ENCODE measurements at regions not wholly inside any gene's neighbourhood (a gene's known extent, or its start where the extent isn't known, plus 50 kb on each side); places are given as distances from the start of the nearest gene placed in this dataset.

GRCh38 chrX:1894026-1894294, 279.1 kb downstream of the ASMT start:
- no peak overlapping the region for H3K4me2 ChIP-seq (ENCODE audit: low read length)

GRCh38 chrX:1894740-1895139, 279.9 kb downstream of the ASMT start:
- Histone ChIP-seq H3K4me3 (ENCODE audit: low read depth, low read length) (no peak overlapping the region), H3K4me2 (ENCODE audit: low read length) (no peak overlapping the region), H3K9ac (no peak overlapping the region), H3K36me3 (ENCODE audit: control insufficient read depth, insufficient read depth, low read length) (no peaks in the 10 kb centered on the region), H3K27me3 (ENCODE audit: control insufficient read depth, insufficient read depth, low read length) (no peaks in the 10 kb centered on the region), H3K9me3 (ENCODE audit: control insufficient read depth, low read length) (no peaks in the 10 kb centered on the region), H3K27ac (no peak overlapping the region), H2AFZ (no peak overlapping the region), H3K4me1 (no peaks in the 10 kb centered on the region), H3K79me2 (no peaks in the 10 kb centered on the region)
- no peak for TF ChIP-seq CTCF (IDR thresholded peaks at IDR 0.05)

More at GRCh38 chrX:1894026-1894294, 279.1 kb downstream of the ASMT start:
- H2AFZ ChIP-seq = no peak overlapping the region
- H3K27ac ChIP-seq = no peak overlapping the region
- H3K4me1 ChIP-seq = no peaks in the 10 kb centered on the region
- H3K27me3 ChIP-seq (ENCODE audit: control insufficient read depth, insufficient read depth, low read length) = no peaks in the 10 kb centered on the region
- no peaks in the 10 kb centered on the region for H3K36me3 ChIP-seq (ENCODE audit: control insufficient read depth, insufficient read depth, low read length)
- H3K4me3 ChIP-seq (ENCODE audit: low read depth, low read length) = no peak overlapping the region
- no peak overlapping the region for H3K9ac ChIP-seq
- no peak for TF ChIP-seq CTCF (IDR thresholded peaks at IDR 0.05)
- no peaks in the 10 kb centered on the region for H3K79me2 ChIP-seq
- no peaks in the 10 kb centered on the region for H3K9me3 ChIP-seq (ENCODE audit: control insufficient read depth, low read length)

GRCh38 chrX:1895583-1895982, 280.7 kb downstream of the ASMT start:
- Histone ChIP-seq H3K27me3 (ENCODE audit: control insufficient read depth, insufficient read depth, low read length) (no peaks in the 10 kb centered on the region), H3K4me2 (ENCODE audit: low read length) (no peak overlapping the region), H3K79me2 (no peaks in the 10 kb centered on the region), H3K9ac (no peak overlapping the region), H3K9me3 (ENCODE audit: control insufficient read depth, low read length) (no peaks in the 10 kb centered on the region), H3K27ac (no peak overlapping the region), H3K4me1 (no peaks in the 10 kb centered on the region), H3K4me3 (ENCODE audit: low read depth, low read length) (no peak overlapping the region), H2AFZ (no peak overlapping the region), H3K36me3 (ENCODE audit: control insufficient read depth, insufficient read depth, low read length) (no peaks in the 10 kb centered on the region)
- no peak for TF ChIP-seq CTCF (IDR thresholded peaks at IDR 0.05)

GRCh38 chrX:1899841-1900240, 285.0 kb downstream of the ASMT start:
- H3K4me3 ChIP-seq (ENCODE audit: low read depth, low read length) = no peak overlapping the region
- H3K4me2 ChIP-seq (ENCODE audit: low read length) = no peak overlapping the region
- H3K9ac ChIP-seq = no peak overlapping the region
- no peak for TF ChIP-seq CTCF (IDR thresholded peaks at IDR 0.05)
- no peaks in the 10 kb centered on the region for H3K36me3 ChIP-seq (ENCODE audit: control insufficient read depth, insufficient read depth, low read length)
- H3K27me3 ChIP-seq (ENCODE audit: control insufficient read depth, insufficient read depth, low read length) = no peaks in the 10 kb centered on the region
- H3K27ac ChIP-seq = no peak overlapping the region
- H3K79me2 ChIP-seq = no peaks in the 10 kb centered on the region
- H3K9me3 ChIP-seq (ENCODE audit: control insufficient read depth, low read length) = no peaks in the 10 kb centered on the region
- no peak overlapping the region for H2AFZ ChIP-seq
- H3K4me1 ChIP-seq = no peaks in the 10 kb centered on the region

- H3K4me2 ChIP-seq (ENCODE audit: low read length) = no peak overlapping the region
- no peaks in the 10 kb centered on the region for H3K4me1 ChIP-seq
- no peak overlapping the region for H3K27ac ChIP-seq
- no peak overlapping the region for H3K9ac ChIP-seq
- H3K79me2 ChIP-seq = no peaks in the 10 kb centered on the region
- no peak overlapping the region for H3K4me3 ChIP-seq (ENCODE audit: low read depth, low read length)
- TF ChIP-seq CTCF (IDR thresholded peaks at IDR 0.05) = no peak
- H2AFZ ChIP-seq = no peak overlapping the region
- no peaks in the 10 kb centered on the region for H3K9me3 ChIP-seq (ENCODE audit: control insufficient read depth, low read length)
- no peaks in the 10 kb centered on the region for H3K36me3 ChIP-seq (ENCODE audit: control insufficient read depth, insufficient read depth, low read length)
- no peaks in the 10 kb centered on the region for H3K27me3 ChIP-seq (ENCODE audit: control insufficient read depth, insufficient read depth, low read length)
Observed at GRCh38 chrX:1902901-1903235, 288.0 kb downstream of the ASMT start.
